ENCODE measurements at regions not wholly inside any gene's neighbourhood (a gene's known extent, or its start where the extent isn't known, plus 50 kb on each side); places are given as distances from the start of the nearest gene placed in this dataset.

GRCh38 chr6:169048865-169049205 lies 204.8 kb downstream of the THBS2 start:
- no peak for TF ChIP-seq CTCF (conservative IDR thresholded peaks at IDR 0.05)
- no peak for TF ChIP-seq ZFX (IDR thresholded peaks at IDR 0.05)
